ENCODE measurements at regions not wholly inside any gene's neighbourhood (a gene's known extent, or its start where the extent isn't known, plus 50 kb on each side); places are given as distances from the start of the nearest gene placed in this dataset.
"Not testable (repeated sequence)": the region's sequence is repeated elsewhere in the genome, so short reads cannot be mapped to it uniquely, and the experiment has no call there.

DNA sequence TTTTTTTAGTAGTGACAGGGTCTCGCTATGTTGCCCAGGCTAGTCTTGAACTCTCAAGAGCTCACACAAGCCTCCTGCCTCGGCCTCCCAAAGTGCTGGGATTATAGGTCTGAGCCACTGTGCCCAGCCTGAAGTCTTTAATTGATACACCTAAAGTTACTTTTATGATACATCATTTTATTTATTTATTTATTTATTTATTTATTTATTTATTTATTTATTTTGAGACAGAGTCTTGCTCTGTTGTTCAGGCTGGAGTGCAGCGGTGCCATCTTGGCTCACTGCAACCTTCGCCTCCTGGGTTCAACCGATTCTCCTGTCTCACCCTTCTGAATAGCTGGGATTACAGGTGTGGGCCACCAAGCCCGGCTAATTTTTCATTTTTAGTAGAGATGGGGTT is 202.3 kb downstream of the CDRT15L2 start:
- H3K4me1 Mint-ChIP-seq (ENCODE audit: low read depth); POLR2A ChIA-PET; H3K36me3 Mint-ChIP-seq (ENCODE audit: low read depth); ATAC-seq; H3K9me3 Mint-ChIP-seq (ENCODE audit: insufficient read depth); H3K4me3 Mint-ChIP-seq; CTCF ChIA-PET; DNase-seq; H3K27ac Mint-ChIP-seq: not testable (repeated sequence)
- H3K27me3 Mint-ChIP-seq (ENCODE audit: low read depth), result peaks cover 25% of the 10 kb centered on the region

- ATAC-seq (no peak), DNase-seq (no peak)
- Mint-ChIP-seq H3K9me3 (ENCODE audit: insufficient read depth) (no peaks in the 10 kb centered on the region), H3K4me1 (ENCODE audit: low read depth) (no peaks in the 10 kb centered on the region), H3K36me3 (ENCODE audit: low read depth) (no peaks in the 10 kb centered on the region), H3K4me3 (no peak overlapping the region), H3K27me3 (ENCODE audit: low read depth) (peaks cover 30% of the 10 kb centered on the region), H3K27ac (no peak overlapping the region)
- CTCF ChIA-PET, result no interaction called here
- POLR2A ChIA-PET, result no interaction called here
These were observed 203.6 kb downstream of the CDRT15L2 start for GRCh38 chr17:20783091-20783490.

DNA sequence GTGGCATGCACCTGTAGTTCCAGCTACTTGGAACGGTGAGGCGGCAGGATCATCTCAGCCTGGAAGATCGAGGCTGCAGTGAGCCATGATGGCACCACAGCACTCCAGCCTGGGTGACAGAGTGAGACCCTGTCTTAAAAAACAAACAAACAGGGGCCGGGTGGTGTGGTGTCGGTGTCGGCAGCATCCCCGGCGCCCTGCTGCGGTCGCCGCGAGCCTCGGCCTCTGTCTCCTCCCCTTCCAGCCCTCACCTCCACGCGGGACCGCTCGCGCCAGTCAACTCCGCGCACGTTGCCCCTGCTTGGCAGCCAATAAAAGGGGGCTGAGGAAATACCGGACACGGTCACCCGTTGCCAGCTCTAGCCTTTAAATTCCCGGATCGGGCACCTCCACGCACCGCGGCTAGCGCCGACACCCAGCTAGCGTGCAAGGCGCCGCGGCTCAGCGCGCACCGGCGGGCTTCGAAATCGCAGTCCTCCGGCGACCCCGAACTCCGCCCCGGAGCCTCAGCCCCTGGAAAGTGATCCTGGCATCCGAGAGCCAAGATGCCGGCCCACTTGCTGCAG is 204.7 kb downstream of the CDRT15L2 start:
- H3K4me3 Mint-ChIP-seq, result no peak overlapping the region
- POLR2A ChIA-PET, result no interaction called here
- no peak overlapping the region for H3K27ac Mint-ChIP-seq
- DNase-seq (no peak), ATAC-seq (peak; percentile 55)
- no peaks in the 10 kb centered on the region for H3K9me3 Mint-ChIP-seq (ENCODE audit: insufficient read depth)
- CTCF ChIA-PET, result no interaction called here
- no peaks in the 10 kb centered on the region for H3K4me1 Mint-ChIP-seq (ENCODE audit: low read depth)
- no peaks in the 10 kb centered on the region for H3K36me3 Mint-ChIP-seq (ENCODE audit: low read depth)
- H3K27me3 Mint-ChIP-seq (ENCODE audit: low read depth), result peaks cover 35% of the 10 kb centered on the region

- ATAC-seq (no peak), DNase-seq (no peak)
- Mint-ChIP-seq H3K4me1 (ENCODE audit: low read depth) (no peaks in the 10 kb centered on the region), H3K4me3 (no peak overlapping the region), H3K27me3 (ENCODE audit: low read depth) (peaks cover 35% of the 10 kb centered on the region), H3K27ac (no peak overlapping the region), H3K9me3 (ENCODE audit: insufficient read depth) (no peaks in the 10 kb centered on the region), H3K36me3 (ENCODE audit: low read depth) (no peaks in the 10 kb centered on the region)
- ChIA-PET CTCF (no interaction called here), POLR2A (no interaction called here)
These were observed 207.8 kb downstream of the CDRT15L2 start for GRCh38 chr17:20787281-20787680.

DNA sequence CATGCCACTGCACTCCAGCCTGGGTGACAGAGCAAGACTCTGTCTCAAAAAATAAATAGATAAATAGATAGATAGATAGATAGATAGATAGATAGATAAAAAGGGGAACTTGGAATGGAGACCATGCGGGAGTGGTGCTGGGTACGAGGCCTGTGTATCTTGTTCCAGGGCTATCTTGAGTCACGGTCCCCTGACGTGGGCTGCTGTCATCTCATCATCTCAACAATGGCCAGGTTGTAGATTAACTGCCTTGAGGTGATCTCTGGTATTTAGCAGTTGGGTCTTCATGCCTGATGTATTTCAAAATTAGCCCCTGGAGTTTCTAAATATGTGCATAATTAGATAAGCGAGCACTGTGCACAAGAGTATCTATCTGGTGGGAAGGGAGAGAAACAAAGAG is 212.1 kb downstream of the CDRT15L2 start:
- peaks cover 18% of the 10 kb centered on the region for H3K27me3 Mint-ChIP-seq (ENCODE audit: low read depth)

GRCh38 chr17:20794532-20794931 is 215.0 kb downstream of the CDRT15L2 start:
- DNase-seq, ATAC-seq: not testable (repeated sequence)

More for the DNA sequence above, 212.1 kb downstream of the CDRT15L2 start:
- ChIA-PET POLR2A (no interaction called here), CTCF (no interaction called here)
- Mint-ChIP-seq H3K4me1 (ENCODE audit: low read depth) (peaks cover 5% of the 10 kb centered on the region), H3K27ac (no peak overlapping the region), H3K9me3 (ENCODE audit: insufficient read depth) (no peaks in the 10 kb centered on the region), H3K4me3 (no peak overlapping the region), H3K36me3 (ENCODE audit: low read depth) (no peaks in the 10 kb centered on the region)
- no peak for DNase-seq
- ATAC-seq, result no peak

GRCh38 chr17:20797292-20797691 is 217.8 kb downstream of the CDRT15L2 start:
- H3K4me3 Mint-ChIP-seq, result peak overlapping the region; percentile 56
- peak; percentile 90 for ATAC-seq
- H3K4me1 Mint-ChIP-seq (ENCODE audit: low read depth), result peaks cover 33% of the 10 kb centered on the region
- H3K27ac Mint-ChIP-seq, result peak overlapping the region; percentile 91
- peak; percentile 37 for DNase-seq
- no peaks in the 10 kb centered on the region for H3K36me3 Mint-ChIP-seq (ENCODE audit: low read depth)
- POLR2A ChIA-PET, result no interaction called here
- CTCF ChIA-PET, result no interaction called here
- H3K9me3 Mint-ChIP-seq (ENCODE audit: insufficient read depth), result no peaks in the 10 kb centered on the region
- peaks cover 4% of the 10 kb centered on the region for H3K27me3 Mint-ChIP-seq (ENCODE audit: low read depth)

More at GRCh38 chr17:20794532-20794931, 215.0 kb downstream of the CDRT15L2 start:
- H3K36me3 Mint-ChIP-seq (ENCODE audit: low read depth); H3K27ac Mint-ChIP-seq; H3K4me3 Mint-ChIP-seq; POLR2A ChIA-PET; H3K9me3 Mint-ChIP-seq (ENCODE audit: insufficient read depth); CTCF ChIA-PET; H3K27me3 Mint-ChIP-seq (ENCODE audit: low read depth): not testable (repeated sequence)
- peaks cover 31% of the 10 kb centered on the region for H3K4me1 Mint-ChIP-seq (ENCODE audit: low read depth)

DNA sequence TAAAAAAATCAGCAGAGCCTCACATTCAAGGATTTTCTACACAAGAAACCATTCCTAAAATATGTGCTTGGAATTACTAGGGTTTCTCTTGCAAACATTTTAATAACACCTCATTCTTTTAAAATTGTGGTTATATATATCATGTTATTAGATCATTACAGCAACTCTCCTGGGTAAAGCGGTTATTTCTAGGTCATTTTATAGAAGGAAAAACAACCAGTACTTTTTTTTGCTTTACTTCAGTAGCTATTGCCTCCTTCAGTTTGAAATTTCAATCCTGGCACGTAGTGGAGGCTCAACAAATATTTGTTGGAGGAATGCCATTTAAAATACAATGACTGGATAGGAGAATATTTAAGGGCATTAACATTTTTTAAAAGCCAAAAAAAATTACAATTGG is 220.6 kb downstream of the CDRT15L2 start:
- ChIA-PET POLR2A (no interaction called here), CTCF (interaction anchor here (3.5 kb wide), 1 partner anchor 193 kb away, joined by 11 read pairs; no protein-coding TSS in a partner anchor)
- DNase-seq (no peak), ATAC-seq (no peak)
- Mint-ChIP-seq H3K27me3 (ENCODE audit: low read depth) (no peaks in the 10 kb centered on the region), H3K4me3 (no peak overlapping the region), H3K4me1 (ENCODE audit: low read depth) (peaks cover 33% of the 10 kb centered on the region), H3K9me3 (ENCODE audit: insufficient read depth) (no peaks in the 10 kb centered on the region), H3K36me3 (ENCODE audit: low read depth) (no peaks in the 10 kb centered on the region), H3K27ac (no peak overlapping the region)

GRCh38 chr17:20805751-20806150 is 226.2 kb downstream of the CDRT15L2 start:
- CTCF ChIA-PET, result no interaction called here
- no peak overlapping the region for H3K27ac Mint-ChIP-seq
- ATAC-seq, result no peak

DNA sequence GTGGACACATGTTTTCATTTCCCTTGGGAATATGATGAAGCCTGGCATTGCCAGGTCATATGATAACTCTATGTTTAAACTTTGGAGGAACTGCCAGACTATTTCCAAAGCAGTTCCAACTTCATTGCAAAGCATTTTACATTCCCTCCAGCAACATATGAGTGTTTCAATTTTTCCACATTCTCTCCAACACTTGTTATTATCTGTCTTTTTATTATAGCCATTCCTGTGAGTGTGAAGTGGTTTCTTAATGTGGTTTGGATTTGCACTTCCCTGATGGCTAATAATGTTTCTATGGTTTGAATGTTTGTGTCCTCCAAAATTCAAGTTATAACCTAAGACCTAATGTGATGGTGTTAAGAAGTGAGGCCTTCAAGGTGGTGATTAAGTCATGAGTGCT is 228.0 kb downstream of the CDRT15L2 start:
- H3K36me3 Mint-ChIP-seq (ENCODE audit: low read depth); H3K27me3 Mint-ChIP-seq (ENCODE audit: low read depth); H3K27ac Mint-ChIP-seq; H3K4me3 Mint-ChIP-seq; DNase-seq; H3K4me1 Mint-ChIP-seq (ENCODE audit: low read depth); H3K9me3 Mint-ChIP-seq (ENCODE audit: insufficient read depth); ATAC-seq; CTCF ChIA-PET; POLR2A ChIA-PET: not testable (repeated sequence)

More at GRCh38 chr17:20805751-20806150, 226.2 kb downstream of the CDRT15L2 start:
- H3K4me1 Mint-ChIP-seq (ENCODE audit: low read depth), result no peaks in the 10 kb centered on the region
- DNase-seq, result no peak
- POLR2A ChIA-PET, result no interaction called here
- H3K36me3 Mint-ChIP-seq (ENCODE audit: low read depth), result no peaks in the 10 kb centered on the region
- no peaks in the 10 kb centered on the region for H3K9me3 Mint-ChIP-seq (ENCODE audit: insufficient read depth)
- no peak overlapping the region for H3K4me3 Mint-ChIP-seq
- no peaks in the 10 kb centered on the region for H3K27me3 Mint-ChIP-seq (ENCODE audit: low read depth)

DNA sequence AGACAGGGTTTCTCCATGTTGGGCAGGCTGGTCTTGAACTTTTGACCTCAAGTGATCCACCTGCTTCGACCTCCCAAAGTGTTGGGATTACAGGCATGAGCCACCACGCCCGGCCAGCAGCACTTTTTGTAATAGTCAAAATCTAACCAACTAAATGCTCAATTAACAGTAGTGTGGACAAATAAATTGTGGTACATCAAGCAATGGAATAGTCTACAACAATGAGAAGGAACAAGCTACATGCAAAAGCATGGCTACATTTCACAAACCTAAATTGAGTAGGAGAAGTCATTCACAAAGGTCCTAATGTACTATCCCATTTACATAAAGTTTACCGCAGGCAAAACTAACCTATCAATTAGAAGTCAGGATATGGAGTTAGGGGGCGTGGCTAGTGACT is 227.4 kb downstream of the USP22 start:
- ATAC-seq; H3K27me3 Mint-ChIP-seq (ENCODE audit: low read depth); H3K4me1 Mint-ChIP-seq (ENCODE audit: low read depth); DNase-seq; CTCF ChIA-PET; H3K27ac Mint-ChIP-seq; H3K4me3 Mint-ChIP-seq; H3K9me3 Mint-ChIP-seq (ENCODE audit: insufficient read depth); POLR2A ChIA-PET; H3K36me3 Mint-ChIP-seq (ENCODE audit: low read depth): not testable (repeated sequence)

DNA sequence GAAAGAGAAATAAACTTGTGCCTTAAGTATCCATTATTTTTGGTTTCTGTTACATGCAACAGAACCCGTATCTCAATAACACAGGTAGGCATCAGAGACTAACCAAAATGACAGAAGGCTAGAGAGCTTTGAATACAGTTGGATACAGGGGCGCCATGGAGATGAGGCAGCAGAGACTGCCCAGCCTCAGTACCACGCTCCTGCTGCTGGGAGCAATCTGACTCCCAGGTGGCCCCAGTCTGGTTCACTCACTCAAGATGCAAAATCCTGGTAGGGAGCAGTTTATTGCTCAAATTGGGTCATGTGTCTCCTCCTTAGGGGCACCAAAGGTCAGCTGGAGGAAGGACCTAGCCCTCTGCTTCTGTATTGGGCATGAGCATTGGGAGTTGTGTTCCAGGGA is 218.9 kb downstream of the USP22 start:
- no peak overlapping the region for H3K4me3 Mint-ChIP-seq
- H3K27me3 Mint-ChIP-seq (ENCODE audit: low read depth), result peaks cover 12% of the 10 kb centered on the region
- H3K36me3 Mint-ChIP-seq (ENCODE audit: low read depth), result no peaks in the 10 kb centered on the region
- ATAC-seq (no peak), DNase-seq (no peak)
- H3K27ac Mint-ChIP-seq, result no peak overlapping the region
- H3K9me3 Mint-ChIP-seq (ENCODE audit: insufficient read depth), result no peaks in the 10 kb centered on the region
- CTCF ChIA-PET, result no interaction called here
- POLR2A ChIA-PET, result no interaction called here
- no peaks in the 10 kb centered on the region for H3K4me1 Mint-ChIP-seq (ENCODE audit: low read depth)

DNA sequence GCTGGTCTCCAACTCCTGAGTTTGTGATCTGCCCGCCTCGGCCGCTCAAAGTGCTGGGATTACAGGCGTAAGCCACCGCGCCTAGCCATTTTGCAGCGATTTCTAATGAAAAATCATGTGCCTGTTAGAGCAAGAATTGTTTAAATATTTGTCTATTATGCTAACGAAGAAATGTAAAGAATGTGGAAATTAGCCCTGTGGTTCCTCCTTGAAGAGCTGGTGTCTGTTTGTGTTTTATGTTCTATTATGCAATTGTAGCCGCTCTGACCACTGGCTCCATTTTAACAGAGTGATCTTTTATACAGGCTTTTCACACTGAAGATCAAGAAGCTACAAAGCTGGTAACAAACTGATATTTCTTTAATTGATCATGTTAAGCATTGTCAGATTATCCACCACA is 217.3 kb downstream of the USP22 start:
- no peaks in the 10 kb centered on the region for H3K36me3 Mint-ChIP-seq (ENCODE audit: low read depth)
- H3K4me3 Mint-ChIP-seq, result no peak overlapping the region
- DNase-seq, result no peak
- no peak overlapping the region for H3K27ac Mint-ChIP-seq
- H3K4me1 Mint-ChIP-seq (ENCODE audit: low read depth), result no peaks in the 10 kb centered on the region
- POLR2A ChIA-PET, result no interaction called here
- CTCF ChIA-PET, result no interaction called here
- H3K27me3 Mint-ChIP-seq (ENCODE audit: low read depth), result peaks cover 16% of the 10 kb centered on the region
- H3K9me3 Mint-ChIP-seq (ENCODE audit: insufficient read depth), result no peaks in the 10 kb centered on the region
- ATAC-seq, result no peak

Measured in activated CD8-positive, alpha-beta T cell treated with anti-CD3 and anti-CD28 coated beads, Interleukin-2, amount 10 ng/mL, durations not matched to agents 7 days and 5 days (primary cell).